ENCODE measurements at regions not wholly inside any gene's neighbourhood (a gene's known extent, or its start where the extent isn't known, plus 50 kb on each side); places are given as distances from the start of the nearest gene placed in this dataset.
"Not testable (repeated sequence)": the region's sequence is repeated elsewhere in the genome, so short reads cannot be mapped to it uniquely, and the experiment has no call there.

- DNase-seq (ENCODE audit: low read depth), result peak; percentile 58
These were observed 432.4 kb downstream of the SLITRK1 start for GRCh38 chr13:83449668-83450395.

GRCh38 chr13:83440465-83440864 lies 441.8 kb downstream of the SLITRK1 start:
- no peak overlapping the region for H3K4me3 ChIP-seq (ENCODE audit: low read length)
- no peak for DNase-seq (ENCODE audit: low read depth)
- no peak for TF ChIP-seq CTCF (conservative IDR thresholded peaks at IDR 0.05; ENCODE audit: low read length)

More at GRCh38 chr13:83449668-83450395, 432.4 kb downstream of the SLITRK1 start:
- TF ChIP-seq CTCF (conservative IDR thresholded peaks at IDR 0.05; ENCODE audit: low read length), result no peak
- no peak overlapping the region for H3K4me3 ChIP-seq (ENCODE audit: low read length)

GRCh38 chr13:83439464-83439863 lies 442.8 kb downstream of the SLITRK1 start:
- not testable (repeated sequence) for DNase-seq (ENCODE audit: low read depth); H3K4me3 ChIP-seq (ENCODE audit: low read length)

GRCh38 chr13:83423861-83424260 lies 458.4 kb downstream of the SLITRK1 start:
- no peak overlapping the region for H3K4me3 ChIP-seq (ENCODE audit: low read length)
- TF ChIP-seq CTCF (conservative IDR thresholded peaks at IDR 0.05; ENCODE audit: low read length), result no peak
- DNase-seq (ENCODE audit: low read depth), result no peak

- H3K4me3 ChIP-seq (ENCODE audit: low read length), result no peak overlapping the region
- no peak for TF ChIP-seq CTCF (conservative IDR thresholded peaks at IDR 0.05; ENCODE audit: low read length)
- no peak for DNase-seq (ENCODE audit: low read depth)
These were observed 458.9 kb downstream of the SLITRK1 start for GRCh38 chr13:83423381-83423780.

- TF ChIP-seq CTCF (conservative IDR thresholded peaks at IDR 0.05; ENCODE audit: low read length), result no peak
- no peak for DNase-seq (ENCODE audit: low read depth)
These were observed 467.9 kb downstream of the SLITRK1 start for GRCh38 chr13:83414393-83414792.

GRCh38 chr13:83386609-83387008 lies 495.7 kb downstream of the SLITRK1 start:
- TF ChIP-seq CTCF (conservative IDR thresholded peaks at IDR 0.05; ENCODE audit: low read length), result no peak
- H3K4me3 ChIP-seq (ENCODE audit: low read length), result no peak overlapping the region
- no peak for DNase-seq (ENCODE audit: low read depth)

More at GRCh38 chr13:83414393-83414792, 467.9 kb downstream of the SLITRK1 start:
- no peak overlapping the region for H3K4me3 ChIP-seq (ENCODE audit: low read length)

Measured in AG10803 (cell line).